GM12878 (cell line): ENCODE measurements at regions not wholly inside any gene's neighbourhood (a gene's known extent, or its start where the extent isn't known, plus 50 kb on each side); places are given as distances from the start of the nearest gene placed in this dataset.

ENCODE experiments used
- ATAC-seq: fragments of 200-7000 bp; cut with Tn5 transposase; 3 replicates; pipeline ENCODE4 v1.9.1; 2020; ENCODE audit warnings: mild to moderate bottlenecking, moderate library complexity
- BruUV-seq: library from RNA; stranded (reverse); fragments of 400-500 nt; replicated peaks from 2 replicates; lab custom pipeline; 2021; lab: Mats Ljungman, UMichigan
- CTCF ChIA-PET: fragments of 300-600 bp; sonication (Branson Sonifier 250); formaldehyde crosslinking; extraction: SDS; loops from one replicate; lab custom pipeline; 2021; ENCODE audit warnings: inconsistent platforms; lab: Yijun Ruan, JAX
- POLR2A ChIA-PET: fragments of 350-600 bp; formaldehyde crosslinking; extraction: SDS; loops from one replicate; lab custom pipeline; 2021; ENCODE audit warnings: inconsistent platforms; lab: Charles Lee
- RAD21 ChIA-PET: fragments of 300-600 bp; sonication (Branson Sonifier 250); formaldehyde crosslinking; loops from one replicate; lab custom pipeline; 2023; ENCODE audit warnings: antibody characterized with exemption; ENCODE audit not compliant: unreplicated experiment; lab: Charles Lee
- SMC1A ChIA-PET: fragments of 300-600 bp; sonication (Branson Sonifier 250); formaldehyde crosslinking; loops from one replicate; lab custom pipeline; 2023; ENCODE audit not compliant: unreplicated experiment, uncharacterized antibody; lab: Charles Lee
- DNase-seq: peaks from one replicate; pipeline ENCODE4 v3.0.0-alpha.2; 2011; ENCODE audit warnings: low read depth, low spot score
- FAIRE-seq: peaks from 3 replicates; lab custom pipeline; 2011; peaks lifted over from hg19 to GRCh38; lab: Jason Lieb, UNC
- H2AFZ ChIP-seq: 2 replicates; pipeline ENCODE4 v1.6.0; 2011; ENCODE audit warnings: low read depth, low read length, control low read depth; ENCODE audit not compliant: control insufficient read depth
- H3K27ac ChIP-seq: 2 replicates; pipeline ENCODE4 v1.5.1; 2011; ENCODE audit warnings: control low read depth; ENCODE audit not compliant: control insufficient read depth, insufficient read depth
- H3K27me3 ChIP-seq, 2 experiments: replicated peaks in 1 of 2; 2 replicates each; pipeline versions ENCODE4 v1.6.0 to v1.6.1; 2011; ENCODE audit warnings: low read length in 1 of 2; ENCODE audit not compliant: control insufficient read depth in 2 of 2, insufficient read depth in 2 of 2
- H3K36me3 ChIP-seq, 2 experiments: 2 replicates each; pipeline ENCODE4 v1.5.1; 2011; ENCODE audit warnings: low read length in 1 of 2; ENCODE audit not compliant: control insufficient read depth in 2 of 2, insufficient read depth in 2 of 2
- H3K4me1 ChIP-seq: 2 replicates; pipeline ENCODE4 v1.6.1; 2011; ENCODE audit warnings: mild to moderate bottlenecking, low read length, moderate library complexity, mixed read lengths; ENCODE audit not compliant: control insufficient read depth, insufficient read depth
- H3K4me2 ChIP-seq: 2 replicates; pipeline ENCODE4 v1.6.0; 2011; ENCODE audit warnings: control low read depth; ENCODE audit not compliant: control insufficient read depth, insufficient read depth
- H3K4me3 ChIP-seq: fragments of 200-600 bp; sonication (generic); 2 replicates; pipeline ENCODE4 v1.5.1; 2016
- H3K79me2 ChIP-seq: 2 replicates; pipeline ENCODE4 v1.6.0; 2011; ENCODE audit warnings: low read length; ENCODE audit not compliant: control insufficient read depth, insufficient read depth
- H3K9ac ChIP-seq: 2 replicates; pipeline ENCODE4 v1.8.0; 2011; ENCODE audit warnings: low read length, control low read depth, mixed read lengths; ENCODE audit not compliant: control insufficient read depth, insufficient read depth
- H3K9me3 ChIP-seq: replicated peaks from 3 replicates; pipeline ENCODE4 v1.5.1; 2011; ENCODE audit warnings: mild to moderate bottlenecking, low read length; ENCODE audit not compliant: control insufficient read depth, insufficient read depth
- H4K20me1 ChIP-seq: 2 replicates; pipeline ENCODE4 v1.6.0; 2011; ENCODE audit not compliant: control insufficient read depth, insufficient read depth
- BACH1 ChIP-seq: fragments of 450-650 bp; IDR thresholded peaks from 2 replicates; pipeline ENCODE4 v1.6.1; 2017; ENCODE audit warnings: mild to moderate bottlenecking, borderline replicate concordance
- EGR1 ChIP-seq, 2 experiments: IDR thresholded peaks; 1 replicate in 1 of 2; 2 replicates in 1 of 2; pipeline ENCODE4 v1.6.1; 2011 to 2012; ENCODE audit warnings: low read depth in 2 of 2, low read length in 2 of 2, borderline replicate concordance in 1 of 2, mild to moderate bottlenecking in 1 of 2, moderate library complexity in 1 of 2
- ETV6 ChIP-seq, 2 experiments: fragments of 450-650 bp in 1 of 2; IDR thresholded peaks in 1 of 2; conservative IDR thresholded peaks in 1 of 2; 2 replicates each; pipeline ENCODE4 v1.6.1; 2014; ENCODE audit warnings: antibody characterized with exemption in 1 of 2, borderline replicate concordance in 1 of 2, low read depth in 1 of 2, mild to moderate bottlenecking in 1 of 2, moderate library complexity in 1 of 2
- KLF5 ChIP-seq: fragments of 450-650 bp; IDR thresholded peaks from 2 replicates; pipeline ENCODE4 v1.6.1; 2014; ENCODE audit warnings: mild to moderate bottlenecking; ENCODE audit not compliant: partially characterized antibody
- NFIC ChIP-seq: IDR thresholded peaks from 2 replicates; pipeline ENCODE4 v1.6.1; 2012; ENCODE audit warnings: low read depth, mild to moderate bottlenecking, inconsistent platforms, low read length, moderate library complexity
- NFYA ChIP-seq: IDR thresholded peaks from 2 replicates; pipeline ENCODE4 v1.6.1; 2011; ENCODE audit warnings: low read depth, mild to moderate bottlenecking, low read length, improper control_type of control experiment, borderline replicate concordance
- RFX5 ChIP-seq: IDR thresholded peaks from 2 replicates; pipeline ENCODE4 v1.6.1; 2011; ENCODE audit warnings: low read depth, low read length, improper control_type of control experiment
- SMARCA5 ChIP-seq: fragments of 450-650 bp; IDR thresholded peaks from 2 replicates; pipeline ENCODE4 v1.6.1; 2017; ENCODE audit warnings: mild to moderate bottlenecking
- SP1 ChIP-seq: IDR thresholded peaks from one replicate; pipeline ENCODE4 v1.6.1; 2011; ENCODE audit warnings: low read depth, low read length
- YBX1 ChIP-seq: fragments of 450-650 bp; IDR thresholded peaks from 2 replicates; pipeline ENCODE4 v1.6.1; 2016; ENCODE audit warnings: antibody characterized with exemption
- ZNF217 ChIP-seq: fragments of 450-650 bp; IDR thresholded peaks from 2 replicates; pipeline ENCODE4 v1.6.1; 2017; ENCODE audit warnings: antibody characterized with exemption, mild to moderate bottlenecking
- WGBS: methylation state at CpG from one replicate; pipeline ENCODE4 v1.1.6; 2016; ENCODE audit warnings: low lambda C conversion rate; ENCODE audit not compliant: insufficient replicate concordance, insufficient coverage; ENCODE audit errors: missing lambda C conversion rate; 5-methylcytosine and 5-hydroxymethylcytosine counted together
- in situ Hi-C: fragments of 300-500 bp; cut with MboI; formaldehyde crosslinking; loops from 9 replicates; pipeline ENCODE4 v1.14.3; 2018; ENCODE audit warnings: mixed read lengths
- intact Hi-C: fragments of 100-400 bp; cut with micrococcal nuclease; formaldehyde crosslinking; loops from one replicate; pipeline ENCODE4 v1.14.2; 2022; ENCODE audit not compliant: unreplicated experiment
- TF ChIP-seq, protein P1 (sequence below): IDR thresholded peaks from 2 replicates; pipeline ENCODE4 v1.6.1; 2011; ENCODE audit warnings: borderline replicate concordance, low read depth, mild to moderate bottlenecking, moderate library complexity, low read length; ENCODE audit not compliant: insufficient read depth, poor library complexity, severe bottlenecking
- TF ChIP-seq, protein P2 (sequence below): IDR thresholded peaks from 2 replicates; pipeline ENCODE4 v1.6.1; 2011; ENCODE audit warnings: low read depth, mild to moderate bottlenecking, low read length, moderate library complexity, borderline replicate concordance; ENCODE audit errors: extremely low read depth
- TF ChIP-seq, protein P3 (sequence below): fragments of 450-650 bp; formaldehyde crosslinking; IDR thresholded peaks from 2 replicates; pipeline ENCODE4 v1.5.0; 2022; ENCODE audit warnings: mild to moderate bottlenecking, missing genetic modification characterization
- TF ChIP-seq, protein P4 (sequence below): IDR thresholded peaks from 2 replicates; pipeline ENCODE4 v1.6.1; 2011; ENCODE audit warnings: low read depth, low read length, improper control_type of control experiment, borderline replicate concordance

DNA sequence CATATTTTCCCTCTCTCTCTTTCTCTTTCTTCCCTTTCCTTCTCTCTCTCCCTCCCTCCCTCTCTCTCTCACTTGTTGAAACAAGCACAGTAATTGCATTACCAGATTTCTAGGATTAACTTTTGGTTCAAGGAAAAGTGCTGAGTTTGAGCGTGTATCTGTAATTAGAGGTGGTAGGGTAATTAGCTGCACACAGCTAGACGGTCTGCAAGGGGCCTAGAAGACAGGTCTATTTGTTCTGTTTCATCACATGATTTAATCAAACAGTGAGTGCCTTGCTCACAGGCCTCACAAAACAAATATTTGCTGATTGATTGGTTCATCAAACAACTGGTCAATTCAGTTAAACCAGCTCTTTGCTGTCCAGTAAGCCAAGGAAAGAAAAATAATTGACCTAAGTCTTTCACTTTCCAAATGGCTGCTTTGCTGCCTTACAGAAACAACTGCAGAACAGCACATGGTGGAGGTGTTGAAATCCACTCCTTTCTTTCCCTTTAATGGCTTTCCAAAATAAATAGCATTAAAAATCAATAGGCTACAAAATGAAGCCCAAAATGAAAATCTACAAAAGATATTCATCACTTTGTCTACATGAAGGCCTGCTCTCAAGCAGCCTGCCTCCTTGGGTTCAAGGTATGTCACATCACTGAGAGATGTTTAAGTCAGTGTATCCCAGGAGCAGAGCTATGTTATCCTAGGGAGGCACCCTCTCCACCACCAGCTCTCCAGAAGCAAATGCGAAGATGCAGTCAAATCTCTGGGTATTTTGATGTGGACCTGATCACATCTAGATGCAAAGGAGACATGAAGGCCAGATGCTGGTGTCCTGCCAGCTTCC lies 264.4 kb upstream of the SIX2 start (continued):
- TF ChIP-seq ETV6 (conservative IDR thresholded peaks at IDR 0.05 in 1 of 2, IDR thresholded peaks at IDR 0.05 in 1 of 2; ENCODE audit: borderline replicate concordance in 1 of 2, low read depth in 1 of 2) = no peak
- no peak for TF ChIP-seq RFX5
- no peak for TF ChIP-seq SP1
- no peak for TF ChIP-seq YBX1
- TF ChIP-seq NFIC = no peak
- TF ChIP-seq EGR1 (IDR thresholded peaks at IDR 0.05; ENCODE audit: borderline replicate concordance in 1 of 2, low read depth in 2 of 2, low read length in 2 of 2) = no peak

DNA sequence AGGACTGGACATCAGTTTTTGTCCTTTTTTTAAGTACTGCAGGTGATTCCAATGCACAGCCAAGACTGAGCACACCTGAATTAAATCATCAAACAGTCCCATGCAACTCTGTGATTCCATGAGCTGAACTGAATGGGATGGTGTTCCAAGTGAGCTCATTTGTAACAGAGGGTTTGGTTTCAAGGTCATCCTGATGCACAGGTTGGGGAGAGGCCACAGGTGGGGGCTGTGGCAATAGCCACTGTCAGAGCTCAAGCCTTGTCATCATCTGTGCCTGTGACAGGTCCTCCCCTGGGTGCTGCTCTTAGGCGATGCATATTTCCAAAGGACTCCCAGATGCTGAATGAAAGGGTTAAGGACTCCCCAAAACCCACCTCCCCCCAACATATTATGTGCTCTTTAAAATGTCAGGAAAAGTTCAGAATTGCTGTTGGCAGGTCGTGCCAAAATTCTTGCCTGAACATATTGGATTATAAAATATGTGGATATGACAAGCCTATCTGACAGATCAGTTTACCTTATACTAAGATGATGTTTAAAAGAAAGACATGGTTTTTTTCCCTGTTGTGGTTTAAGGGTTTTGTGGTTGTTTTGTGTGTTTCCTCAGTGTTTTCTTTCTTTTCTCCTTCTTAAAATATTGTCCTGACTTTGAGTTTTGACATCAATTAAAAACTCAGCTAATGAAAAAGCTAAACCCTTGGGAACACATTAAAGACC lies 263.5 kb upstream of the SIX2 start:
- ChIA-PET SMC1A (interaction anchor here (0.8 kb wide), 1 partner anchor 9 kb away, joined by 4 read pairs; no protein-coding TSS in a partner anchor), POLR2A (interaction anchor here (0.7 kb wide), 1 partner anchor 11 kb away, joined by 3 read pairs; no protein-coding TSS in a partner anchor), CTCF (no interaction called here), RAD21 (no interaction called here)
- H3K9me3 ChIP-seq = no peaks in the 10 kb centered on the region
- H3K9ac ChIP-seq = no peak overlapping the region
- H3K4me1 ChIP-seq = no peaks in the 10 kb centered on the region
- H3K27me3 ChIP-seq = peaks cover 0 to 4% of the 10 kb centered on the region in 2 experiments; a peak in 1 of 4 replicates
- H4K20me1 ChIP-seq = no peaks in the 10 kb centered on the region
- in situ Hi-C loops = no loop called here
- no peak for FAIRE-seq
- intact Hi-C loops = no loop called here
- DNase-seq = no peak
- H3K27ac ChIP-seq = no peak overlapping the region
- TF ChIP-seq KLF5 (no peak), ZNF217 (no peak), SMARCA5 (no peak), NFYA (no peak), BACH1 (no peak)
- TF ChIP-seq, protein P1, sequence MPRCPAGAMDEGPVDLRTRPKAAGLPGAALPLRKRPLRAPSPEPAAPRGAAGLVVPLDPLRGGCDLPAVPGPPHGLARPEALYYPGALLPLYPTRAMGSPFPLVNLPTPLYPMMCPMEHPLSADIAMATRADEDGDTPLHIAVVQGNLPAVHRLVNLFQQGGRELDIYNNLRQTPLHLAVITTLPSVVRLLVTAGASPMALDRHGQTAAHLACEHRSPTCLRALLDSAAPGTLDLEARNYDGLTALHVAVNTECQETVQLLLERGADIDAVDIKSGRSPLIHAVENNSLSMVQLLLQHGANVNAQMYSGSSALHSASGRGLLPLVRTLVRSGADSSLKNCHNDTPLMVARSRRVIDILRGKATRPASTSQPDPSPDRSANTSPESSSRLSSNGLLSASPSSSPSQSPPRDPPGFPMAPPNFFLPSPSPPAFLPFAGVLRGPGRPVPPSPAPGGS = no peak
- TF ChIP-seq, protein P2, sequence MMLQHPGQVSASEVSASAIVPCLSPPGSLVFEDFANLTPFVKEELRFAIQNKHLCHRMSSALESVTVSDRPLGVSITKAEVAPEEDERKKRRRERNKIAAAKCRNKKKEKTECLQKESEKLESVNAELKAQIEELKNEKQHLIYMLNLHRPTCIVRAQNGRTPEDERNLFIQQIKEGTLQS = no peak
- TF ChIP-seq, protein P3, sequence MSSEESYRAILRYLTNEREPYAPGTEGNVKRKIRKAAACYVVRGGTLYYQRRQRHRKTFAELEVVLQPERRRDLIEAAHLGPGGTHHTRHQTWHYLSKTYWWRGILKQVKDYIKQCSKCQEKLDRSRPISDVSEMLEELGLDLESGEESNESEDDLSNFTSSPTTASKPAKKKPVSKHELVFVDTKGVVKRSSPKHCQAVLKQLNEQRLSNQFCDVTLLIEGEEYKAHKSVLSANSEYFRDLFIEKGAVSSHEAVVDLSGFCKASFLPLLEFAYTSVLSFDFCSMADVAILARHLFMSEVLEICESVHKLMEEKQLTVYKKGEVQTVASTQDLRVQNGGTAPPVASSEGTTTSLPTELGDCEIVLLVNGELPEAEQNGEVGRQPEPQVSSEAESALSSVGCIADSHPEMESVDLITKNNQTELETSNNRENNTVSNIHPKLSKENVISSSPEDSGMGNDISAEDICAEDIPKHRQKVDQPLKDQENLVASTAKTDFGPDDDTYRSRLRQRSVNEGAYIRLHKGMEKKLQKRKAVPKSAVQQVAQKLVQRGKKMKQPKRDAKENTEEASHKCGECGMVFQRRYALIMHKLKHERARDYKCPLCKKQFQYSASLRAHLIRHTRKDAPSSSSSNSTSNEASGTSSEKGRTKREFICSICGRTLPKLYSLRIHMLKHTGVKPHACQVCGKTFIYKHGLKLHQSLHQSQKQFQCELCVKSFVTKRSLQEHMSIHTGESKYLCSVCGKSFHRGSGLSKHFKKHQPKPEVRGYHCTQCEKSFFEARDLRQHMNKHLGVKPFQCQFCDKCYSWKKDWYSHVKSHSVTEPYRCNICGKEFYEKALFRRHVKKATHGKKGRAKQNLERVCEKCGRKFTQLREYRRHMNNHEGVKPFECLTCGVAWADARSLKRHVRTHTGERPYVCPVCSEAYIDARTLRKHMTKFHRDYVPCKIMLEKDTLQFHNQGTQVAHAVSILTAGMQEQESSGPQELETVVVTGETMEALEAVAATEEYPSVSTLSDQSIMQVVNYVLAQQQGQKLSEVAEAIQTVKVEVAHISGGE (CRISPR knock-in tag) = no peak
- TF ChIP-seq, protein P4, sequence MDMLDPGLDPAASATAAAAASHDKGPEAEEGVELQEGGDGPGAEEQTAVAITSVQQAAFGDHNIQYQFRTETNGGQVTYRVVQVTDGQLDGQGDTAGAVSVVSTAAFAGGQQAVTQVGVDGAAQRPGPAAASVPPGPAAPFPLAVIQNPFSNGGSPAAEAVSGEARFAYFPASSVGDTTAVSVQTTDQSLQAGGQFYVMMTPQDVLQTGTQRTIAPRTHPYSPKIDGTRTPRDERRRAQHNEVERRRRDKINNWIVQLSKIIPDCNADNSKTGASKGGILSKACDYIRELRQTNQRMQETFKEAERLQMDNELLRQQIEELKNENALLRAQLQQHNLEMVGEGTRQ = no peak
- no peaks in the 10 kb centered on the region for H3K79me2 ChIP-seq
- H3K36me3 ChIP-seq = no peaks in the 10 kb centered on the region
- ATAC-seq = no peak
- no peak overlapping the region for H2AFZ ChIP-seq
- H3K4me3 ChIP-seq = no peak overlapping the region
- H3K4me2 ChIP-seq = no peak overlapping the region
- WGBS = 19% methylated on average over 2 of the region's 2 CpGs
- BruUV-seq = no TSS peak
